ENCODE measurements at regions not wholly inside any gene's neighbourhood (a gene's known extent, or its start where the extent isn't known, plus 50 kb on each side); places are given as distances from the start of the nearest gene placed in this dataset.
"Not testable (repeated sequence)": the region's sequence is repeated elsewhere in the genome, so short reads cannot be mapped to it uniquely, and the experiment has no call there.

GRCh38 chr13:22793598-22794134 is 387.1 kb upstream of the SGCG start:
- Histone ChIP-seq H3K27ac (no peak overlapping the region), H3K4me3 (no peak overlapping the region)

DNA sequence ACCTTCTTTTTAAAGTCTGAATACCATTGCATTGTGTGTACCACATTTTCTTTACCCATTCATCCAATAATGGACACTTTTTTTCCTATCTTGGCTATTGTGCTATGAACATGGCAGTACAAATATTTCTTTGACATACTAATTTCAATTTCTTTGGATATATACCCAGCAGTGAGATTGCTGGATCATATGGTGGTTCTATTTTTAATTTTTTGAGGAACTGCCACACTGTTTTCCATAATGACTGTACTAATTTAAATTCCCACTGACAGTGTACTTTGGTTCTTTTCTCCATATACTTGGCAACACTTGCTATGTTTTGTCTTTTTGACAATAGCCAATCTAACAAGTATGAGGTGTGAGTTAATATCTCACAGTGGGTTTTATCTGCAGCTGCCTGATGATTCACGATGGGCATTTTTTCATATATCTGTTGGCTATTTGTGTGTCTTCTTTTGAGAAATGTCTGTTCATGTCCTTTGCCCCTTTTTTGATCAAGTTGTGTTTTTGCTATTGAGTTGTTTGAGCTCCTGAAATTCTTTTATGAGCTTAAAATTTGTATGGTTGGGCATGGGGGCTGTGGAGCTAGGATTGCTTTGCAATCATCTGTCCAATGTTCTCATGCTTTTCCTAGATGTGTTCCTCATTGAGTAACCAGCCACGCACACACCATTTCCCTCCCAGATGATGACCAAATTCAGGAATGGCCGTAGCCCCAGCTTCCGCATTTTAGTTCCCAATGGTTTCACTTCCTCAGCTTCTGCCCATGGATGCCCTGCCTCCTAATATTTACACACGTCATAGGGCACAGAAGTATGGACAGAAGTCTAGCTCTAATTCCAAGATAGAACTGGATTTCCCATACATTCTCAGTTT is 380.0 kb upstream of the SGCG start:
- Histone ChIP-seq H3K4me3 (no peak overlapping the region), H3K27ac (no peak overlapping the region)

DNA sequence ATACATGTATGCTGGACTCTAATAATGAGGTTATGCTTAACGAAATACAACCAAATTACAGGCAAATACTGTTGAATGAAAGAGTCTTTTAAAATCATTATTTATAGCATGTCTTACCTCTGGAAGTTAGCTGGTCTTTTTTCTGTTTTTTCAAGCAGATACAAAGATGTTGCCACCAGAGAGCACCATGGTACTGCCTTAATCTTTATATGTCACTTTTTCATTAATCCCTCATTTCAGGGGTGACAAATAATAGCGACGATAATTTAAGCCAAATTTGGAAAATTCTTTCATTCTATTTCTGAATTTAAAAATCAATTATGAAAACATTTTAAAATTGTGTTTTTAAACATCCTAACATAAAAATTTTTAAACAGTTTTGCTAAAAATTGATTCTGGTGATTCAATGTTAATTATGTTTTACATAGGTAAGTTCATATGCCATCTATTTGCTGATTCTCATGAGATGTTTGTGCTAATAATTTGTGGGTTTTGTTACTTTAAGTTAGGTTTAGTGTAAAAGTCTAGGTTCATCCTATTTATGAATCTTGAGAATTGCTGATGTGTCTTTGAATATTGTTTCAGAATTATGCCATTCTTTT is 379.3 kb upstream of the SGCG start:
- Histone ChIP-seq H3K27ac (no peak overlapping the region), H3K4me3 (no peak overlapping the region)

DNA sequence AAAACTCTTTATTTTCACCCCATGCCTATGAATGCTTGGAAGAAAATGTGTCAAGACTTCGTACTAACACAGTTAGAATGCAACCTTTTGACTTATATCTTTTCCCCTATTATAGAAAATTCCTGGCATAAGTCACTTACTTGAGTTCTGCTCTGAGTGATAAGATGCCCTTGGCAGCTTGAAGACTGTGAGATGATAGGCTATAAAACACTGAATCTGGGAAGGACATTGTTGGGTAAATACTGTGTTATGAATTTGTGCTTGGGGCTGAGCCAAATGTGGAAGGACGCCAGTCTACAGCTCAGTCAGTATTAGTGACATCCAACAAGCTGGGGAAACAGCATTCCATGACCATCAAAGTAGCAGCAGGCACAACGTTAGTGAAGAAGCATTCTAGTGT is 368.0 kb upstream of the SGCG start:
- Histone ChIP-seq H3K4me3 (no peak overlapping the region), H3K27ac (no peak overlapping the region)

- not testable (repeated sequence) for H3K4me3 ChIP-seq, H3K27ac ChIP-seq
These were observed 367.0 kb upstream of the SGCG start for GRCh38 chr13:22813531-22814377.

GRCh38 chr13:22814433-22814832 is 366.3 kb upstream of the SGCG start:
- not testable (repeated sequence) for H3K4me3 ChIP-seq, H3K27ac ChIP-seq

DNA sequence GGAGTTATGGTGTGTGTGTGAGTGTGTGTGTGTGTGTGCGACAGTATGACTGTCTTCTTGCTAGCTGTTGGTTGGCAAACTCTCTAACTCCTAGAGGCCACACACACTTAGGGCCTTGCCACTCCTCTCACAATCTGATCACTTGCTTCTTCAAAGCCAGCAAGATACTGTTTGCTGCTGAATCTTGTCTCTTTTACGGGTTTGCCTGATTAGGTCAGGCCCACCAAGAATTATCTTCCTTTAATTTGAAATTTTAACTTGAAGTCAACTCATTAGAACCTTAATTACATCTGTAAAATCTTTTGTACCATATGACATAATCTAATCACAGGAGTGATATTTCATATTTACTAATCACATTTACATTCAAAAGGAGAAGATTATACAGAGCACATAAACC is 359.2 kb upstream of the SGCG start:
- Histone ChIP-seq H3K27ac (no peak overlapping the region), H3K4me3 (no peak overlapping the region)

GRCh38 chr13:22825186-22825585 is 355.6 kb upstream of the SGCG start:
- H3K4me3 ChIP-seq, result no peak overlapping the region
- no peak overlapping the region for H3K27ac ChIP-seq

GRCh38 chr13:22828081-22828480 is 352.7 kb upstream of the SGCG start:
- H3K27ac ChIP-seq, result no peak overlapping the region
- H3K4me3 ChIP-seq, result no peak overlapping the region

- Histone ChIP-seq H3K27ac (no peak overlapping the region), H3K4me3 (no peak overlapping the region)
These were observed 344.3 kb upstream of the SGCG start for GRCh38 chr13:22836475-22836874.

DNA sequence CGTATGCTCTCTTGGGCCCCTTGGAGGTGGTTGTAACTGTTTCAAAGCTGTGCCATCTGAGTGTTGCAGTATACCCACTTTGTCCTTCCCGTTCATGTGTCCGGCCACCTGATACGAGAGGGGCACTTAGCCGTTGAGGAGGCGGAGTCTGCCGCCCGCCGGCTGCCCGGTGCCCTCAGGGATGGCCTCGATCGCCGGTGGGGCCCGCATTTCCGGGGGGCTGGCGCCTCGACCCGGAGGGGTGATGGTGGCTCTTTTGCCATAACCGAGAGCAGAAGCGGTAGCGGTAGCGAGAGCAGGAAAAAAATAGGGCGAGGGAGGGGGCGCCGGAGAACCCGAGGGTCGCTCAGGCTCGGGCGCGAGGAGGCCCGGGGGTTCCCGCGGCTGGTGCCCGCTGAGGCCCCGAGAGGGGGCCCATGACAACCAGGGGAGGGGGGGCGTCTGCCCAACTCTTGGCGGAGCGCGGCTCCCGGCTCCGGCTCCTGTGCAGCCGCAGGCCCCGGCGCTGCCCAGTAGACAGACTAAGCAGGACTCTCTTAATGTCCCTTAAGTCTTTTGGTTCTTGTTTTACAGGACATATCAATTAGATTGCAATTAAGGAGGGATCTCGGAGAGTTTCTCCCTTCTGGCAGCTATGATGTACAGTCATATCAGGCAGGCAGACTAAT is 342.7 kb upstream of the SGCG start:
- Histone ChIP-seq H3K27ac (no peak overlapping the region), H3K4me3 (peak overlapping the region in 1 of 7 experiments; percentile 9)

DNA sequence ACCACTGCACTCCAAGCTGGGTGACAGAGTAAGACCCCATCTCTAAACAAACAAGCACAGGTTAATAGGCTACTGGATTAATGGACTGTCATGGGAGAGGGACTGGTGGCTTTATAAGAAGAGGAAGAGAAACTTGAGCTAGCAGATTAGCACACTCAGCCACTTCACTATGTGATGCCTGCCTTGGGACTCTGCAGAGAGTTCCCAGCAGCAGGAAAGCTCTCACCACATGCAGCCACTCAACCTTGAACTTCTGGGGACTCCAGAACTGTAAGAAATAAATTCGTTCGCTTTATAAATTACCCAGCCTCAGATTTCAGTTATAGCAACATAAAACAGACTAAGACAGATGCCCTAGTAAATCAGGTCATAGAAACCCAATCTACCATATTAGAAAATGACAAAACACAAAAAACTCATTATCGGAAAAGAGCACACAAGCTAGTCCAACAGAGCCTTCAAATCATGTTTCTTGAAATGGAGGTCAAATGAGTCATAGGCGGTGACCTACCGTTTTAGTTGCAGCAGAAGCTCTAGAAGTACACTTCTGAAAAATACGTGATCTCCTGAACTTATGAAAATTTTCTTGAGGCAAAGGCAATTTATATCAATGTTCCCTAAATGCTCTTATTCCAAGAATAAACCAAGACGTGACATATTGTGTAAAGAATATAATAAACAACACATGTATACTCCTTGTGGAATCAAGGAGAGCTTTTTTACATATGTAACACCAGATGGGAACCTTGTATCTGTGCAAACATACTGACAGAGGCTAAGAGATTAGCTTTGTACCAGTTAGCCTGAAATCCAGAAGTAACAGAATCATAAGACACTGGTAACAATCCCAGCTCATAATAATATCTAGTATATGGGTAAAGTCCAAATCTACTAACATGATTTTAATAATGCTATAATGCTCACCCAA is 340.9 kb upstream of the SGCG start:
- no peak overlapping the region for H3K27ac ChIP-seq

DNA sequence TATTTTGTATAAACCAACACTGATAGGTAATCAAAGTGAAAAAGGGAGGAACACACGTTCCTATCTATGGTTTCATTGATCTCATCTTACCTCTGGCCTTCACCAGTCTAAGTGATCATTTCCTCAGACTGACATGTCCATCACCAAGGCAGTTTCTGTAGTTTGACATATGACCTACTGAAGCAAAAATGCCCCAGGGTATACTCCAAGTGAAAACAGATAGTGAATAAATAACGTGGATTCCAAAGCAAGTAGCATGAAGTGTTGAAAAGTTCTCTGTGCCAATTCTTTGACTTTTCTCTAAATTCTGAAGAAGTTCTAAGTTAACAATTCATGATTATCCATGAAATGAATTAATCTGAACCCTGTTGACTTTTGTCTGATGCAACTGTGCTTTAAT is 334.2 kb upstream of the SGCG start:
- Histone ChIP-seq H3K4me3 (no peak overlapping the region), H3K27ac (no peak overlapping the region)

More for the DNA sequence above, 340.9 kb upstream of the SGCG start:
- H3K4me3 ChIP-seq, result no peak overlapping the region

DNA sequence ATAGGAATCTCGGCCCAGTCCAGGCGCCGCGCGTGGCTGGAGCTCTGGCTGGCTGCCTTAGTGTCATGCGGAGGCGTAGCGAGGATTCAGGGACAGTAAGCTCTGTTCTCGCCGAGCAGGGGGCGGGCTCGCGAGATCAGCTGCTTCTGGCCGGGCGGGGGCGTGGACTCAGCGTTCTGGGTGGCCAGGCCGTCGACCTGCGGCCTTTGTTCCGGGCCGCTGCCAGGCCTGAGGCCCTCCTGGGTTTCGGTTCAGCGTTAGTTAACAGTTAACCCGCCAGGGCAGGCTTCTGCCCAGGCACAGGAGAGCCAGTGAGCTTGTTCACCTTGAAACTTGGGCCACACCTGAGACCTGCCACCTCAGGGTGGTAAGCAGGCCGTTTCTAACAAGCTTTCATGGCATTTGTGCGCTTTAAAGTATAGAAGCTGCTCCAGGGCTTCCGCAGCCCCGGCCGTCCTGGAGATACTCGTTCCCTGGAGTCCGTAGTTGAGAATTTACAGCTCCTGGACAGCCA is 332.2 kb upstream of the SGCG start:
- Histone ChIP-seq H3K4me3 (no peak overlapping the region), H3K27ac (no peak overlapping the region)

GRCh38 chr13:22855926-22856325 is 324.9 kb upstream of the SGCG start:
- H3K27ac ChIP-seq, result no peak overlapping the region
- no peak overlapping the region for H3K4me3 ChIP-seq

- H3K4me3 ChIP-seq, H3K27ac ChIP-seq: not testable (repeated sequence)
These were observed 321.8 kb upstream of the SGCG start for GRCh38 chr13:22858980-22859379.

DNA sequence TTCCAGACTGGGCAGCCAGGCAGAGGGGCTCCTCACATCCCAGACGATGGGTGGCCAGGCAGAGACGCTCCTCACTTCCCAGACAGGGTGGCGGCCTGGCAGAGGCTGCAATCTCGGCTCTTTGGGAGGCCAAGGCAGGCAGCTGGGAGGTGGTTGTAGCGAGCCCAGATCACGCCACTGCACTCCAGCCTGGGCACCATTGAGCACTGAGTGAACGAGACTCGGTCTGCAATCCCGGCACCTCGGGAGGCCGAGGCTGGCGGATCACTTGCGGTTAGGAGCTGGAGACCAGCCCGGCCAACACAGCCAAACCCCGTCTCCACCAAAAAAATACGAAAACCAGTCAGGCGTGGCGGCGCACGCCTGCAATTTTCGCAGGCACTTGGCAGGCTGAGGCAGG is 321.4 kb upstream of the SGCG start:
- not testable (repeated sequence) for H3K4me3 ChIP-seq, H3K27ac ChIP-seq

DNA sequence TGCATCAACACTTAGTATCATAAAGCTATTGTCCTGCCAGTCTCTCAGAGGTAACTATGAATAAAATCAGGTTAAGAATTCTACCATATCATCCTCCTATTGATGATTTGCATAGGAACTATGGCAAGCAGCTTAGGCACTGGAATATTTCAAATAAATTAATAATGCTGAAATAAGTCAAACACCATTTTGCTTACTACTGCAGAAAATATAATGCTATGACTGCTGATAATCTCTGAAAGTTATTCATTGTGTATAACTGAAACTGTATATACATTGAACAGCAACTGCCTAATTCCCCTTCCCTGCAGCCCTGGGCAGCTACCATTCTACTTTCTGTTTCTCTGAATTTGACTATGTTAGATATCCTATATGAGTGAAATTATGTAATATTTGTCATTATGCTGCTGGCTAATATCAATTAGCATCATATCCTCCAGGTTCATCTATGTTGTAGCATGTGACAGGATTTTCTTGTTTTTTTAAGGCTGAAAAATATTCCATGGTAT is 318.8 kb upstream of the SGCG start:
- Histone ChIP-seq H3K4me3 (no peak overlapping the region), H3K27ac (no peak overlapping the region)
